ENCODE measurements at regions not wholly inside any gene's neighbourhood (a gene's known extent, or its start where the extent isn't known, plus 50 kb on each side); places are given as distances from the start of the nearest gene placed in this dataset.

- peak; percentile 23 for DNase-seq
These were observed 115.8 kb upstream of the SIX3 start for GRCh38 chr2:44825702-44826101.

- no peak for DNase-seq
These were observed 114.9 kb upstream of the SIX3 start for GRCh38 chr2:44826601-44827000.

- no peak for DNase-seq
These were observed 111.7 kb upstream of the SIX3 start for GRCh38 chr2:44829771-44830170.

- no peak for DNase-seq
These were observed 108.1 kb upstream of the SIX3 start for GRCh38 chr2:44833171-44834069.

GRCh38 chr2:44834656-44835055 lies 106.8 kb upstream of the SIX3 start:
- DNase-seq: no peak

GRCh38 chr2:44836174-44836573 lies 105.3 kb upstream of the SIX3 start:
- no peak for DNase-seq

- no peak for DNase-seq
These were observed 104.6 kb upstream of the SIX3 start for GRCh38 chr2:44836916-44837315.

- no peak for DNase-seq
These were observed 103.2 kb upstream of the SIX3 start for GRCh38 chr2:44838116-44838790.

GRCh38 chr2:44839370-44839769 lies 102.1 kb upstream of the SIX3 start:
- no peak for DNase-seq

- no peak for DNase-seq
These were observed 101.6 kb upstream of the SIX3 start for GRCh38 chr2:44839771-44840502.

GRCh38 chr2:44840503-44840850 lies 101.0 kb upstream of the SIX3 start:
- no peak for DNase-seq

- no peak for DNase-seq
These were observed 98.4 kb upstream of the SIX3 start for GRCh38 chr2:44843086-44843485.

- no peak for DNase-seq
These were observed 97.7 kb upstream of the SIX3 start for GRCh38 chr2:44843641-44844310.

- DNase-seq: no peak
These were observed 96.7 kb upstream of the SIX3 start for GRCh38 chr2:44844651-44845270.

GRCh38 chr2:44848026-44848425 lies 93.5 kb upstream of the SIX3 start:
- no peak for DNase-seq

GRCh38 chr2:44850016-44850415 lies 91.5 kb upstream of the SIX3 start:
- DNase-seq: no peak

GRCh38 chr2:44851518-44851917 lies 90.0 kb upstream of the SIX3 start:
- no peak for DNase-seq

GRCh38 chr2:44852594-44852993 lies 88.9 kb upstream of the SIX3 start:
- DNase-seq: no peak

- no peak for DNase-seq
These were observed 82.2 kb upstream of the SIX3 start for GRCh38 chr2:44859337-44859736.

- no peak for DNase-seq
These were observed 75.3 kb upstream of the SIX3 start for GRCh38 chr2:44866152-44866551.

- no peak for DNase-seq
These were observed 71.7 kb upstream of the SIX3 start for GRCh38 chr2:44869761-44870160.

- DNase-seq: no peak
These were observed 64.1 kb upstream of the SIX3 start for GRCh38 chr2:44877417-44877816.

All from NCI-H1105 (cell line).